HUDEP-2 (cell line): ENCODE measurements at regions not wholly inside any gene's neighbourhood (a gene's known extent, or its start where the extent isn't known, plus 50 kb on each side); places are given as distances from the start of the nearest gene placed in this dataset.

Source experiments
- DNase-seq, 76 experiments: peaks; one replicate each; lab custom pipeline; 2025; ENCODE audit not compliant: unreplicated experiment in 76 of 76; lab: John Stamatoyannopoulos, UW

DNA sequence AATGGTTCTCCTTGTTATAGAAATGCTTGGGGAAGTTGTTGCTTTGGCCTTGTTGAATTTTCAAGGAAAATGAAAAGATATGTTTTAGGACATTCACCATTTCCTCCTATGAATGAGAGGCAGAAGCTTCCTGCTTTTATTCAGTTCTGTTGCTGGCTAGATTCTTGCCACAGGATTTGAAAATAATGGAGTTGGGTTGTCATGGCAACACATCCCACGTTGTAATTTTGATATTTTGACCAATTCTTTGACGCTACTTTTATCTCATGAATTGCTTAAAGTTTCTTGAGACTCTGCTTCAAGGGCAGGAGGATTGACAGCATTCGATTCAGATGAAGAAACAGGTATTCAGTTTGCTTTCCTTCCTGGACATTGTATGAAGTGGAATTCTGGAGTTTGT, 331.5 kb downstream of the PRDM2 start:
- DNase-seq = no peak

DNA sequence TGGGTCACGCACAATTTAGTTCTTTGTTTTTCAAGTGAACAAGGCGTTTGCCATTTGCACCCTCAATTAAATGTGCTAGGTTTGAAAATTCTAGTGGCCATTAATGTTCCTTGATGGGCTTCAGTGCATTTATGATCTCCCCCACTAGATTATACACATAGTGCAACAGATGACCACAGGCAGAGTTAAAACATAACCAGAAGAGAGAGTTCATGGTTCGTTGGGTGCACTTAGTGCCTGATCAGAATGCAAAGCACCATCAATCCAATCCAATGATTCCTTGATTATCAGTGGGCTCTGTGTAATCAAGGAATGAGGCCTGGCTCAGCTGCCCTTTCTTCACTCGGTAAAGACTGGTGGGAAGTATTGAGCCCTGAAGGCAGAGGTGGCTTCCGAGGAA, 334.5 kb downstream of the PRDM2 start:
- no peak for DNase-seq

DNA sequence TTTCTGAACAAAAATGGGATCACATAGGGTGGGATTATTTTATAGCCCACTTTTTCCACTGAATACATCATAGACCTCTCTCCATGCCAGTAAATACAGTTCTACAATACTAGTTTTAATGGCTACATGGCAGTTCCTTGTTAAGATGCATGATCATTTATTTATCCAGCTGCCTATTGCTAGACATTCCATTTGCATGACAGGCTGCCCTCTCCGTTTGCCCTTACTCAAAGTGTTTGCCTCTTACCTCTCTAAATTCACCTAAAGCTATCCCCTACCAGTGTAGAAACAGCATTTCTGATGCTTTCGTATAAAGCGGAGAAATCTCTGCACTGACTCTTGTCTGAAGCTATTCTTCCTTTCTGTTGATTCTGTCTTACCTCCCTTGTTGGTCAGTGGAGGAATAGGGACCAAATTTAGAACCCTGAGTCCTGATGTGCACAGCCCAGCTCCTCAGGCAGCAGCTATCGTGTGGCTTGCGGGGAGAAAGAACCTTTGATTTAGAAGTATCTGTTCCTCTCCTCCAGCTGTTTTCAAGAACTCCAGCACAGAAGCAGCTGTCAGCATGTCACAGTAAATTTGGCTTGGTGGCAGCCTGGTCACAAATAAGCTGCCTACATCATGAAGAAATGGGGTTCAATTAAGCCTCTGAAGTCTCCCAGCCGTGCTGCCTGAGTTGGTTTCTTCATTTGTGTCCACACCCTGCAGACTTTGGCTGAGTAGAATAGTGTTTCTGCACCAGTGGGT, 337.3 kb downstream of the PRDM2 start:
- DNase-seq = no peak

DNA sequence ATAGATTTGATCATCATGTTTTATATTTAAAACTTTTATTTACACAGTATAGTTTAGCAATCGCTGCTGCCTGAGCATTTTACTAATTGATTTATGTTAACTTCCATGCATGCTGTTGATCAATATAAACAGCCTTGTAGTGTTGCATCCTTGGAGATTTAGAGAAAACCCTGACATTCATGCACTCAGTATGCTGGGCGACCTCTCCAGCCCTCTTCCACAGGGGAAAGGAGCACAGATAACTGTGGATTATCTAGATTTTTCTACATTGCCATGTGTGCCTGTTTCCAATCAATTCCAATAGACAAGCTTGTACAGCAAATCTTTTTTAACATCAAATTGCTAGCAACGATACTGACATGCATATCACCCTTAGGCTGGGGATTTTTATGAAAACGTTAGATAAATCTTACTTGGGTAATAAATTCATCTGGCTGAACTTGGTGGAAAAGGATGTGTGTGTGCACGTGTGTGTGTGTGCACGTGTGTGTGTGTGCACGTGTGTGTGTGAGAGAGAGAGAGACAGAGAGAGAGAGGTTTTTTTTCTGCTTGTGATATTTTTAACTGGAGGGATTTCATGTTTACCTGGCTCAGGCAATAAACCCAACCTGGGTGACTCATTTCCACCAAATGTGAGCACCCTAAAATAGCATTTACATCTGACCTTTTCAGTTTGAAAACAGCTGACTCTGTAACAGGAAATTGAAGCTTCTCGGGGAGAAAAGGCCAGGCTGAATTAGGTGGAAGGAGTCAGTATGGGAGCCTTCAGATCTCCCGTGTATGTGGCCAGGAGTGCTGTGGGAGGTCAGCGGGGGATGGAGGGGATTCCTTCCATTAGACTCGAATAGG, 339.8 kb downstream of the PRDM2 start:
- no peak for DNase-seq

DNA sequence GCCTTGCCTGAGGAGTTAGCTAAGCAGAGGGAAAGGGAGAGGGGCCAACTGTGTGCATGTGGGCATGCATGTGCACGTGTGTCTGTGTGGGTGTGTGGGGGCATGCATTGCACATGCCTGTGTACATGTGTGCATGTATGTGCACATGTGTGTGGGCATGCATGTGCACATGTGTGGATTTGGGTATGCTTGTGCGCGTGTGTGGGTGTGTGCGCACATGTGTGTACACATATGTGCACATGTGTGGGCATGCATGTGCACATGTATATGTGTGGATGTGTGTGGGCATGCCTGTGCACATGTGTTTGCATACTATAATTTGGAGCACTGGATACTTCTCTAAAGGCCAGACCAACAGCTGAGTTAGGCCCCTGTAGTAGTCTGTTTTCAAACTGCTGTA, 350.0 kb downstream of the PRDM2 start:
- no peak for DNase-seq

DNA sequence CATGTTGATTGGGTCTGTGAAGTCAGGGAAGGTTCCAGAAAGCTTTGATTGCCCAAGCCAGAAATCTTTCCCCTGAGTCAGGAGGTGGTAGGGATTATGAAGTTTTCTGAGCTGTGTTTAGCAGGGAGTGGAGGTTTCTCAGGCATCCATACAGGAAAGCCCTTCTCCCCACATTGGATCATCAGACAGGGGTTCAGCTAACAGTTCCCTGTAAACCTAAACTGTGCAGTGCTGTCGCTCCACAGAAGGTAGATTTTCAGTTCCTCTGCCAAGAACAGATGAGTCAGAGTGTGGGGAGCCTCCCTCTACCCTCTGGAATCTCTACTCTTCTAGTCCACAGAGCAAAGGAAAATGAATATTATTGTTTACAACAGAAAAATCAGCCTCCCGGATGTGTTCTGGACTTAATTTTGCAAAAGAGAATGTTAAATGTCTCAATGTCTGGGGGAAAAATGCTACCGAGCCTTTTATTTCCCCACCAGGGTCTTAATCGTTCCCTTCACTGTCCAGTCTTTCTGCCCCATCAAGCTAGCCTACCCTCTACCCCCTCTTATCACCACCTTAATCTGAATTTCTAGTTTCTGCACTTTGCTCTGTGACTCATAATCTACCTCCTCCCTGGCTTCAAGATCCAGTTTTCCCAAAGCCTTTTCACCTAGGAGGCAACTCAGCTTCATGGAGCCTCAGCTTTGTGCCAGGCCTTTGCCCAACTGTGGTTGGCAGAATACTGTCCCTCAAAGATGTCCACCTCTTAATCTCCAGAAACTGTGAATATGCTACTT, 355.6 kb downstream of the PRDM2 start:
- no peak for DNase-seq

DNA sequence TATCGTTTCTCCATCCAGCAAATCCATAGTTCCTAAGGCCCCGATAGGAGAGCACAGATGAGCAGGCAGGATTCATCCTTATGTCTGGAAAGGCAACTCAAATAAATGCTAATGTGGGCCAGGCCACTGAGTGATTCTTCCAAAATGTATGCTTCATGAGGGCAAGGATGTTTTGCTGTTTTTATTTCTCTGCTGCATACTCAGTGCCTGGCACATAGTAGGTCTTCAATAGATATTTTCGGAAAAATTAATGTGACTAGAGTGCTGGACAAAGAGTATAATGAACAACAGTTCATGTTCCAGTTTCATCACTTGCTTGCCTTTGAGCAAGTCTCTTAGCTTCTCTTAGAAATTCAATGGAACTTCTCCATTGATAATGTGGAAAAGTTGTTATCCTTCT, 357.7 kb downstream of the PRDM2 start:
- DNase-seq = no peak

DNA sequence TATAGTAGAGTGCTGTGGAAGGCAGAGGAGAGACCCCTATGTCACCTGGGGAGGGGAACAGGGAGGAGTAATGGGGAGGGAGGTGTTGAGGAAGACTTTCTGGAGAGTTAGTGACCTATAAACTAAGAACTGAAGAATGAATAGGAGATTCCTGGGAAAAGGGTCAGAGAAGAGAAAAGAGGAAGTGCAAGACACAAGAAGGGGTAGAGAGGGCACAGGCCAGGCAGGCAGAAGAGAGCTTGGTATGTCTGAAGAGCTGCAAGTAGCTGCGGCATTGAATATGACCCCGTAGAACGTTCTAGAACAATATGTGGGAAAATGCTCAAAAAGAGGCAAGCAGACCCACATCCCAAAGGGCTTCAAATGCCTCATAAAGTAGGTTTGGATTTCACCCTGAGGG, 361.2 kb downstream of the PRDM2 start:
- no peak for DNase-seq

DNA sequence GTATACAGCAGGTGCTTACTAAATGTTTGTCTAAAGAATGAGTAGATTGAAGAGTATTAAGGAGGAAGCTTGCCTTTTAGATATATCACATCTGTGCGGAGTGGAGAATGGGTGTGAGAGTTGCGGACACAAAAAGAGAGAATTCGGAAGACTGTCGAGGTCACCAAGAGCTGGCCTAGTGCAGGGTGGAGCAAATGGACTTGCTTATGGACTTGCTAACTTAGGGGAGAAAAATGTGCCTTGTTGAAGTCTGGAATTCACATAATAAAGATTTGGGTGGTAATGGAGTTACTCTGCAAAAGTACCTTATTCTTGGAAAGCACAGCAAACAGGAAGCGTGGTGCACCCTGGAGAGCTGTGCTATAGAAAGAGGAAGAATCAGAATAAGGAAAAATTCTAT, 361.7 kb downstream of the PRDM2 start:
- DNase-seq = no peak

DNA sequence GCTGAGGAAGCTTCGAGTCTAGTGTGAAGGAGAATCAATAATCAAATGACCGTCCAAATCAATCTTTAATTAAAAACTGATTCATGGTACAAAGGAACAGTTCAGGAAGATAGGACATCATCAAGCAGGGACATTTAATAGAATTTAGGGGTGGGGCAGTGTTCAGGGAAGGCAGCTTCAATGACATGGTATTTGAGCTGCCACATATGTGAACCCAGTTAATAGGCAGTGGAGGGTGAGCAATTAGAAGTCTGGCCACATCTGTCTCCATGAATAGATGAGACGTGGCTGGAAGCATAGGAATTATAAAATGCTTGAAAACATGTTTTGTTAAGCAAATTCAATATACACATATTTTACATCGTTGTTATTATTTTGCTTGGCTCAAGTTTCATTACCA, 362.7 kb downstream of the PRDM2 start:
- DNase-seq = no peak

DNA sequence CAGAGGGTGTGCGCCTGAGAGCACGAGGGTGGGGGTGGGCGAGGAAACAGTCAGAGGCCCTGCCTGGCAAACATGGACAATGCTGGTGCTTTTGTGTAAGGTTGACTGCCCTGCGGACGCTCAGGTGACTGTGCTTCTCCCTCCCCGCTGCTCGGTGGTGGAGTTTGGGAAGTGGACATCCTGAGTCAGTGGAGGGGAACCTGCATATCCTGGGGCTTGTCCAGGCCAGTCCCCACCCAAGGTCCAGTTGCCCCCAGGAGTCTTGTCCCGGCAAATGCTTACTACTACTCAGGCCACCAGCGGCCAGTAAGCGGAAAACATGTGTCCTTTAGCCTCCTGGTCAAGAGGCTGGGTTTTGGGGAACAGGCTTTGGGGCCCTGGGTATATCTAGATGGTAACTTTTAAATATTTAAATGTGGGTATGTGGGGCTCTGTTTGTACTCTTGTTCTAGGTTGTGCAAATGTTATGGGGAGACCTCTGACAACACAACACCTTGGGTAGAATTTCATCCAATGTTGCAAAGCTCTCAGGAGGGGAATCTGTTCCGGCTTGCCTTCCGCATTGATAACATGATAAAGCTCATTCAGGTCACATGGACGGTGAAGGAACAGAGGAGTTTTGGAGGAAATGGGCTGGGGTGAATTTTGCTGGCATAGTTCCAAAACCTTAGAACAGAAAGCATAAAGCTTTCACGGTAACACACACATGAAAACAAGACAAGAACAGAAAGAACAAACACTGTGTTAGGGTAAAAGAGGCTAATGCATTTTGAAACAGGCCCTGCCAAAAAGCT, 364.9 kb downstream of the PRDM2 start:
- DNase-seq = no peak

DNA sequence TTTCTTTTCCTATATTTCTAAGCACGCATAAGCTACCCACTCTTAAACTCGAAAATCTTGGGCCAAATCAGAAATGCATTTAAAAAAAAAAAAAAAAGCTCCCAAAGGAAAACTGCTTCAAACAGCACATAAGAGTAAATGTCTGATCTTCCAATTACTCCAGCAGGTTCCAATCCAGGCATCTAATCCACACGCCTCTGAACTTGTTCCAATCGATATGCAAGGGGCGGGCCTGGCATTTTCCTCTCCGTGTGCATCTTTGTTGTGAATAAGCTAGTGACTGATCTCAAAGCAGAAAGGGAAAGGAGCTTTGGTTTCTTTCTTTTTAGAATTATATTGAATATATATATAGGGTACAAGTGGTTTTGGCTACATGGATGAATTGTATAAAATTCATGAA, 365.5 kb downstream of the PRDM2 start:
- DNase-seq = no peak

DNA sequence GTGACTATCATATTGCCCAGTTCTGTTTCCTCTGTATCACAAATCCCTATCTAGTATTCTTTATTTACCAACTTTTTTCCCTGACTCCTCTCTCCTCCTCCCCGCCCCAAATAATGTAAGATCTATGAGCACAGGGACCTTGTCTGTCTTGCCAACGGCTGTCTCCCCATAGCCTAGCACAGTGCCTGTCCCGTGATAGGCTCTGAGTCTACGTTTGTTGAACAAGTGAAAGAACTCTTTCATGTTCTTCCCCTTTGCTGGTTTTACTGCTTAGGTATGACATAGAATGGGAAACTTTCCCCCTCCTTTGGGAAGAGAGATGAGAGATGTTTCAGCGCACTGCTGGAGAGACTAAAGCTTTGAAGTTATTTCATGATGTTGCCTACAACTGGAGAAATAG, 367.0 kb downstream of the PRDM2 start:
- no peak for DNase-seq

DNA sequence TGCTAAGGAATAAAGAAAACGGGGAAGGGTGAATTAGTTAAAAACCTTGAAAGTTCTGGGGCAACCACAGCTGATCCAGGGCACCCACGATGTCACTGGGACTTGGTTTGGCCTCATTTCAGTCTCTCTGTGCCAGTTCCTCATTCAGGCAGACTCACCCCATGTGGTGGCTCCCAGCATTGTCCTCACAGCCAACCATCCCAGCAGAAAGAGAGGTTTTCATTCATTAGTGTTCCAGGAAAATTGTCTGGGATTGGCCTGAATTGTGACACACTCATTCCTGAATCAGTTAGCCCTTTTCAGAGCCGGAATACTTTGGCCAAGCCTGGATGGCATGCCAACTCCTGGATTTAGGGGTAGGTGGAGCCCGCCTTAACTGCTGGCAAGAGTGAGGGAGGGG, 367.7 kb downstream of the PRDM2 start:
- no peak for DNase-seq

DNA sequence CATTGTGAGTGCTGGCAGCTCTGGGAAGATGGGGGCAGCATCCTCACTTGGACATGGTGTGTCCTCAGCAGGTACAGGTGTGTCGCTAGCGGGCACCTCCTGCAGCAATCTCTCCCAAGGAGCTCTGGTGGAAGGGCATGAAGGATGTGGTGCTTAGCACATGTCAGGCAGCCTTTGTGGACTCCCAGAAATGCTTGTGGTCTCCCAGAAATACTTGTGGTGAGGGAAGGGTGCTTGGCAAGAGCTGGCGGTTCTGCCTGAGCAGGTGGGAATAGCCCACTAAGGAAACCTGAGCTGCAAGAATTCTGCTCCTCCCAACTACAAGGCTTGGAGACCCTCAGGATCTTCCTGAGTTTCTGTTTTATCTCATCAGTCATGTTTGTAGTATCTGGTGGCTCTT, 371.6 kb downstream of the PRDM2 start:
- no peak for DNase-seq

DNA sequence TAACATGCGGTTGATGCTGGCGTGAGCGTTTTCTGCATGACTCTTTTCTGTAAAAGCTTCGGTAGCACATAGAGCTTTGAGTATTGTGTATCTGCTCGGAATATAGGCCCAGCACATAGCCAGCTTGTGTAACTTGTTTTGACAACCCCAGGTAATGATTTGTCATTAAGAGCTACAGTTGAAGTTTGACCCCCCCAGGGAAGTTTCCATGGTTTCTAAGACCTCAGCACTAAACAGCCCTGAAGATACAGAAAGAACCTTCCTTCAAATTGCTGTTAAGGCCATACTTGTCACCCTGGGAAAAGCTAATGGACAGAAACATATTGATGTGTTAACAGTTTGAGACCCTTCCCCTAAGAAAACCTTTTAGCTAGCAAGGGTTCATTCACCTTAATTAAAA, 380.7 kb downstream of the PRDM2 start:
- no peak for DNase-seq

DNA sequence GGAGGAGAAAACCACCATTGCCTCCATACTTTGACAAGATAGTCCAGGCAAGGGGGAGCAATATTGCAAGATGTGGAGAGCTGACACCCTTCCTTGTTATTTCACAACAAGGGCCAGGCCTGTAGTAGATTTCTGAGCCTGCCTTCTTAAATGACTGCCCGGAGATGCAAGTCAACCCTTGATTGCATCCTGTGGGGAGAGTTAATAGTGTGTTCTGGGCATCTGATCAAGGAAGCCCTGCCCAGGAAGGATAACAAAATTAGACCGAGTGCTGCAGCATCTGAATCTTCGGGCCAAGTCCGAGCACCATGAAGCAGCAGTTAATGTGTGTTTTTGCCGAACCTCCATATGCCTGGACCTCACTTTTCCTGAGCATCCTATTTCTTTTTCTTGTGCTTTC, 382.3 kb downstream of the PRDM2 start:
- no peak for DNase-seq

DNA sequence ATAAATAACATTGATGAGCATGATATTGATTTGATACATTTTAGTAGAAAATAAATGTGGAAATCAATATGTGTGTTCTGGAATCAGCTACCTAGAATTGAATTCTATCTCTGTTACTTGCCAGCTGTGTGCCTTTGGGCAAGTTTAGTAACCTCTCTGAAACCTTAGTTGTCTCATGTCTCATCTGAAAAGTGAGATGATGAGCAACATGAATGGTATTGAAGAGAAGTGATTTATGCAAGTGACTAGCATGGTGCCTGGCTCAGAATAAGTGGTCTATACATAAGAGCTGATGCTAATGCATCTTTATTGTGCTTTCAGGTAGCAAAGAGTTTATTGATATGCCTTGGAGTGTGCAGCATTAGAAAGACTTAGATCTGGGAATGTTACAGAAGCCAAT, 383.3 kb downstream of the PRDM2 start:
- DNase-seq = no peak

DNA sequence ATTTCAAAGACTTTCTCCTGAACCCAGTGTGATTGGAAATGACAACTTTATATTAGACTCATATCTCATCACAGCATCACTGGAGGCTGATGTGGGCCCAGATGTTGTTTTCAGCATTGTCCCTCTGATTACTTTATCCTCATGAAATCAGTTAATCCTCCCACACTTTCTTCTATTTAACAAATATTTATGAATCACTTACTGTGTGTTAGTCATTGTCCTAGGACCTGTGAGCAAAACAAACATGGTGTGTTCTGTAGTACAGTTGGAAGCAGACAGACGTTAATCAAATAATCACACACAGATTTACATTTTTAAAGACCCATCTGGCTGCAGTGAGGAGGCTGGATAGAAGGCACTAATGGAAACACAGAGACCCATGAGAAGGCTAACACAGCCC, 383.7 kb downstream of the PRDM2 start:
- no peak for DNase-seq

DNA sequence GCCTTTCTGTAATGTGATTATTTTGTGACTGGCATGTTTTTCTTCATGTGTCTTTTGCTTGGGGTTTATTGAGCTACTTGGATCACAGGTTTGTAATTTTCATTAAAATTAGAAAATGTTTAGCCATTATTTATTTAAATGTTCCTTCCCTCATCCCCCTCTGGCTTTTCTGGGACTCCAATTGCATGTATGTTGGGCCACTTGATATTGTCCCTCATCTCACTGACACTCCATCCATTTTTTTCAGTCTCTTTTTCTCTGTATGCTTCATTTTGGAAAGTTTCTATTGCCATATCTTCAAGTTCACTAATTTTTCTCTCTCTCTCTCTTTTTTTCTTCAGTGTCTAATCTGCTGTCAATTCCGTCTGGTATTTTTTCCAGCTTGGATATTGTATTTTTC, 390.1 kb downstream of the PRDM2 start:
- DNase-seq = no peak

DNA sequence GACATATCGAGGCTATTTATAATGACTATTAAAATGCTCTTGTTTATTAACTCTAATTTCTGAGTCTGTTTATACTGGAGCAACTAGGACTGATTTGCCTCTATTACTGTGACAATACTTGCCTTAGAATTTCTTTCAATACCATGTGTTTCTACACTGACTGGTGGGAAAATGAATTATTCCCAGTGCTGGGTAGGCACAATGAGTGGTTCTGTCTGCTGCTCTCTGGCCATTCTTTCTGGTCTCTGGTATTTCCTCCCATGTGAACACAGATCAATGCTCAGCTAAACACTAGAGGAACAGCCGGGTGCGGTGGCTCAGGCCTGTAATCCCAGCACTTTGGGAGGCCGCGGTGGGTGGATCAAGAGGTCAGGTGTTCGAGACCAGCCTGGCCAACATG, 390.5 kb downstream of the PRDM2 start:
- no peak for DNase-seq
